HG03060 (cell line): ENCODE measurements at regions not wholly inside any gene's neighbourhood (a gene's known extent, or its start where the extent isn't known, plus 50 kb on each side); places are given as distances from the start of the nearest gene placed in this dataset.
A peak's percentile ranks its signal among the peaks of the same experiment; 100 is the strongest.

Source experiments
- ATAC-seq: cut with Tn5 transposase; IDR thresholded peaks from one replicate; pipeline ENCODE4 v1.9.1; 2021; ENCODE audit warnings: low read depth, moderate number of reproducible peaks; ENCODE audit not compliant: unreplicated experiment

DNA sequence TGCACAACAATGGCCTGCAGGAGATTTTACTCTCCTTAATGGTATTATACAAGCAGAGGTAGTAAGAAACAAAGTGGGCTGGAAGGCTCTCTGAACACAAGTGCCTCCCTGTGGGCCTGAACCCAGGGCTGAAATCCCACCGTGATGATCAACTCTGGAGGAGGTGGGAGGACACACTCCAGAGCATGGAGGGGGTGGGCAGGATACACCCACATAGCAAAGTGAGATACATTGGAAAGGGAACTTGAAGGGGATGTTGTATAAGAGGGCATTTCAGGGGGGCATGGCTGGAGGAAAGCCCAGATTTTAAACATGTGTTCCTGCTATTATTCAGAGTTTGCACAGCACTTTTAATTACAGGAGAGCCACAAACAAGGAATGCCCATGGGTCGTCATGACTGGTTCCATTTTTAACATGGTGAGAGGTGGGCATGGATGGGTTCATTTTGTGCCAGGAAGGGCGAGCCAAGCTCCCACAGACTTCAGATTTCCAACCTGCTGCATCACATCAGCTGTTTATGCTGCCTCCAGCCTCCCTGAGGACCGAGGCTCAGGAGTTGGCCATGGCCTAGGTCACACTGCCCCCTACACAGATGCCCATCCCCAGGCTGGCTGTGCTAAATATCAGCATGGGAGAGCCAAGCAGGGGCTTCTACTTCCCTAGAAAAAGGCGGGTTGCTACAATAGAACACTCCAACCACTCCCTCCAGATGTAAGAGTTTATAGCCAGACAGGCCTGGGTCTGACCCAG lies 416.2 kb upstream of the ID2 start:
- no peak for ATAC-seq

- ATAC-seq: no peak
Observed at GRCh38 chr2:8266563-8266962, 415.3 kb upstream of the ID2 start.

DNA sequence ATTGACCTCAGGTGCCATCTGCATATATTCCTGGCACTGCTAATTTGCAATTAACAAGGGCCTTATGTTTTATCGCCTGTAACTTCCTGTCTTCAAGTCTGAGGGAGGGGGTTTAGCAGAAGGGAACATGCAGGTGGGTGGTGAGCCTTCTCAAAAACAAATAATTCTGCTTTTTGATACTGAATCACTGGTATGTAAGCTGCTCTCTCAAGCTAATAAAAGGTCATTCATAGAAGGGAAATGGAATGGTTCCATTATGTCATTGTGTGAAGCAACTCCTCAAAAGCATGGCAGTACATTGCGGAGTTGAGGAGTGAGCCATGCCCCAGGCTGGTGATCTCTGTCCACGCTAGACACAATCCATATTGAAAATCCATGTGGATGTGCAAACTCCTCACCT lies 414.8 kb upstream of the ID2 start:
- ATAC-seq: no peak

DNA sequence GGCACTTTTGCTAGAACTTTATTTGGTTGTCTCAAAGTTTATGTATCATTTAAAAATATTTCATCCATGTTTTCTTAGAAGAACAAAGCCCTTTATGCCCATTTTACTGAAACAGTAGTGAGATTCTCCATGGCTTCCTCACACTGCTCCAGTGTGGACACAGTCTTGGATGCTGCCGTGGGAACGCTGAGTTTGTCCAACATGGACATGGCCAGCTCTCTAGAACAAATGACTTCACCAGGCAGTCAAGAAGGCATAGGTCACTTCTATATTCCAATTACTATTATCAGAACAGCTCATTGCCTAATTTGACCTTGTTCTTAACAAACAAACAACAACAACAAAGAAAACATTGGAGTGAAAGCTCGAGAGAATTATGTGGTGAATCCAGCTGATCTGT lies 414.1 kb upstream of the ID2 start:
- no peak for ATAC-seq

GRCh38 chr2:8268172-8268783 lies 413.6 kb upstream of the ID2 start:
- no peak for ATAC-seq

DNA sequence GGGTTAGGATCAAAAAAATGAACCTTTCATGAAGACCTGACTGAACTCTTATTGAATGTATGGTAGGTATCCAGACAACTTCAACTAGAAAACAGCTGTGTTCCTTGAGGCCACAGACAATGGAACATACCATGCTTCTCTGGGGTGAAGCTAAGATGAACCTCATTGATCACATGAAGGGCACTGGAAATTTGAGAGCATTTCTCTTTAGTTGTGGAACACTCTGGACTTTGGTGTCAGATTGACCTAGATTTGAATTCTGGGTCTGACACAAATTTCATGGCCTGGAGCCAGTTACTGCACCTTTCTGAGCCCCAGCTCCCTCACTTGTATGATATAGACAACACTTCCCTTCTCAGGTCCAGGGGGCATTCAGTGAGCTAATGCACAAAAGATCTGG lies 411.2 kb upstream of the ID2 start:
- ATAC-seq: no peak

- no peak for ATAC-seq
Observed at GRCh38 chr2:8271461-8271860, 410.4 kb upstream of the ID2 start.

DNA sequence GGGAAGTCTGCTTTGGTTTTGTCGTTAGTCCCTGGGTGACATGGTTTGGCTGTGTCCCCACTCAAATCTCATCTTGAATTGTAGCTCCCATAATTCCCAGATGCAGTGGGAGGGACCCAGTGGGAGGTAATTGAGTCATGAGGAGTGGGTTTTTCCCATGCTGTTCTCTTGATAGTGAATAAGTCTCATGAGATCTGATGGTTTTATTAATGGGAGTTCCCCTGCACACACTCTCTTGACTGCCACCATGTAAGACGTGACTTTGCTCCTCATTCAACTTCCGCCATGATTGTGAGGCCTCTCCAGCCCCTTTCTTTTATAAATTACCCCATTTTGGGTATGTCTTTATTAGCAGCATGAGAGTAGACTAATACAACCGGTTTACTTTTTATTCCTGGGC lies 405.8 kb upstream of the ID2 start:
- no peak for ATAC-seq

DNA sequence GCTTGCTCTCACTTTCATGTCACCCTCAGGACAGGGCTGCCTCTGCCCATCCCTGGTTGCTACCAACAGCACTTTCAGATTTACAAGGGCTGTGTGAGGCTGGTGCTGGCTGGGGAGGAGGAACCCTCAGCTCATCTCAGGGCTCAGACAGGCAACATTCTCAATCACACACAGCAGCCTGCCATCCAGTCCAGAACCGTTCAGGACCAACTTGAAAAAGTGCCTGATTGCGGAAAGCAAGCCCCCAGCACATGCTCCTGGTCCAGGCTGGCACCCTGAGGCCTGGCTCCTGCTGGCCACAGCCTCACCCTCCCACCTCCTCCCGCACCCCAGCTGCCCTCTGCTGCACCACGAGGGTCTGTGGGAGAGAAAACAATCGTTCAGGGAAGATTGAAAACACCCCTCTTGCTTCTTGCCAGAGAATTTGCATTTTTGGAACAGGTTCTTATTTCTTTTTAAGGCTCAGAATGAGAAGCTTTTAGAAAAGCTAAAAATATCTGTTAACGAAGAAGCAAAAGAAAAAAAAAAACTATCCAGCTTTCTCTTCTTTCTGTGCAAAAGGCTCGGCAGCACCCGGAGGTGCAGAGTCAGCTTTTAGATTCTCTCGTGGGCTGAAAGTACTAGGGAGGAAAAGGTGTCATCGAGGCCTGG lies 403.8 kb upstream of the ID2 start:
- peak; percentile 48 for ATAC-seq

- no peak for ATAC-seq
Observed at GRCh38 chr2:8278709-8279354, 403.0 kb upstream of the ID2 start.

GRCh38 chr2:8279506-8279905 lies 402.4 kb upstream of the ID2 start:
- no peak for ATAC-seq

- no peak for ATAC-seq
Observed at GRCh38 chr2:8281234-8281633, 400.6 kb upstream of the ID2 start.

DNA sequence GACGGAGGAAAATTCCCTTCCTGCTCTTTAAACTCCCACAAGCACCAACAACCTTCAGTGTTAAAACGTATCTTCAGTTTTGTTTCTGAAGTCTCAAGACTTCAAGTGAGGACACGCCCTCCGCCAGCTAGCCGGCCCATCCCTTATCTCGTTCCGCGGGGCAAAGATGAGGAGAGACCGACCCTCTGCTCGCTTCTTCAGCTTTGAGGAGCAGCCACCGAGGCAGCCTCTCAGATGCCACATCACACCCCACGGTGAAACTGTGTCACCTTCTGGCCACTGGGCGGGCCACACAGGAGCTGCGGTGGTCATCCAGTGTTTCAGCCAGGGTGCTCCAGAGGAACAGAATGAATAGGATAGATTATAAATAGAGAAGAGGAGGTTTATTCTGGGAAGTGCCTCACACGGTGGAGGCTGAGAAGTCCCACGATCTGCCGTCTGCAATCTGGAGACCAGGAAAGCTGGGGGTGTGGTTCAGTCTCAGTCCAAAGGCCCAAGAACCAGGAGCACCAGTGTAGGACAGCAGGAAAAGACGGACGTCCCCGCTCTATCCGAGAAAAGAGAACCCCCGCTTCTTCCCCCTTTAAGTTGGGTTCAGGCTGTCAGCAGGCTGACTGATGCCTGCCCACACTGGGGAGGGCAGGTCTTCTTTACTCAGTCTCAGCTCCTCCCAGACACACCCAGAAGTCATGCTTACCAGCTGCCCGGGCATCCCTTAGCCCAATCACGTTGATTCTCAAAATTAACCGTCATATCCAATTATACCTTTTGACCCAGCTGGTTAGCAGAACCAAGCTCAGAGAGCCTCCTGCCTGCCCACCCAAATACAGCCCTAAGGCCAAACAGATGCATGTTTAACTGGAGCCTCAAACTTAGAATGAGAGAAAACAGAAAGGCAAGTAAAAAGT lies 399.7 kb upstream of the ID2 start:
- ATAC-seq: no peak

- ATAC-seq: no peak
Observed at GRCh38 chr2:8282858-8283252, 399.0 kb upstream of the ID2 start.

- ATAC-seq: no peak
Observed at GRCh38 chr2:8285081-8285480, 396.8 kb upstream of the ID2 start.

DNA sequence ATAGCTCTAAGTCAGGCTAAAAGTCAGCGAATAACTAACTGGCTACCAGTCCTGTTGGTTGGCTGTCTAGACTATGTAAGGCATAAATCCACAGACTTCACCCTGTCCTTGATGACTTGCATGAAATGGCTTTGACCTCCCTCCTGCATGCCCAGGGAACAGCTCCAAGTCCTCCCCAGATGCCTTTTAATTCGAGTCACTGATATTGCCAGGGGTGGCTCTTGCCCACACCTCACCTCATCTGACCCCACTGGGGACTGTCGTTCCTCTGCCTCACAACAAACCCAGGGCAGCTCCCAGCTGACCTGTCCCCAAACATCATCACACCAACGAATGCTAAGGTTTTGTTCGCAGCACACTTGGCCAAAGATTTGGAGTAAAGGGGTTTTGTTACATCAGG lies 396.0 kb upstream of the ID2 start:
- no peak for ATAC-seq

GRCh38 chr2:8288206-8288605 lies 393.6 kb upstream of the ID2 start:
- no peak for ATAC-seq

DNA sequence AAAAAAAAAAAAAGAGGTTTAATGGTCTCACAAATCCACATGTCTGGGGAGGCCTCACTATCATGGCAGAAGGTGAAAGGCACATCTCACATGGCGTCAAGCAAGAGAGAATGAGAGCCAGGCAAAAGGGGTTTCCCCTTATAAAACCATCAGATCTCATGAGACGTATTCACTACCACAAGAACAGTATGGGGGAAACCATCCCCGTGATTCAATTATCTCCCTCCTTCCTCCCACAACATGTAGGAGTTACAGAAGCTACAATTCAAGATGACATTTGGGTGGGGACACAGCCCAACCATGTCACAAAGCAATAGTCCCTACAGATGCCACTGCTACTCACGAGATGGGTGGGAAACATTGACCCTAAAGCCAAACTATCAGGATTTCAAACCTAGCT lies 392.7 kb upstream of the ID2 start:
- no peak for ATAC-seq

DNA sequence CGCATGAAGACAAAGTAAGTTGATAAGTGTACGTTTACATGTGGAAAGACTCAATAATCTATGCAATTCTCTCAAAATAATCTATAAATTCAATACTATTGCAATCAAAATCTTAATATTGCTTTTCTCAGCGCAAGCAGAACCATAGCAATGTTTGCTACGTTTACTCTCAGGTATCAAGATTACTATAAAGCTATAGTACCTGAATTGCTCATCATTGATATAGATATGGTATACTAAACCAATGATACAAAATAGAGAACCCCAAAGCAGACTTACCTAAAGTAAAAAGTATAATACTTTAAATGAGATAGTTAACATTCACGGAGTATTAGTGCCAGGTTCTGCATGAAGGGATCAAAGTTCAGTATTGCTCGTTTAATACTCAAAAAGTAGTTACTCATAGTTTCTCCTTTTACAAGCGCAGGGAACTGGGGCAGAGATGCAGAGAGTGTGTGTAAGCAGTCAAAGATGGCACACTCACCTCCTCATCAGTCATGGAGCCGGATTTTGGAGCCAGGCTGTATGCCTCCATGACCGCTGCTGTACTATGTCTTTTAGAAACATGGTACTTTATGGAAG lies 391.0 kb upstream of the ID2 start:
- no peak for ATAC-seq

DNA sequence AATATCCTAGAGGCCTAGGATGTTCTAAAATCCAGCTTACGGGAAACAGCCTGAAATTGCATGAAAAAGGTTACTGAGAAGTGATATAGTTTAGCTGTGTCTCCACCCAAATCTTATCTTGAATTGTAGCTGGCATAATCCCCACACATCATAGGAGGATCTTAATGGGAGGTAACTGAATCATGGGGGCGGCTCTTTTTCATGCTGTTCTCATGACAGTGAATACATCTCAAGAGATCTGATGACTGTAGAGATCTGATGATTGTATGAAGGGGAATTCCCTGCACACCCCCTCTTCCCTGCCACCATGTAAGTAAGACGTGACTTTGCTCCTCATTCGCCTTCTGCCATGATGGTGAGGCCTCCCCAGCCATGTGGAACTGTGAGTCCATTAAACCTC lies 385.6 kb upstream of the ID2 start:
- ATAC-seq: no peak
